Stimulated activated CD8-positive, alpha-beta memory T cell treated with anti-CD3 and anti-CD28 coated beads, Interleukin-15, amount 100 ng/mL, for 48 hours (primary cell): ENCODE measurements at regions not wholly inside any gene's neighbourhood (a gene's known extent, or its start where the extent isn't known, plus 50 kb on each side); places are given as distances from the start of the nearest gene placed in this dataset.
"Not testable (repeated sequence)": the region's sequence is repeated elsewhere in the genome, so short reads cannot be mapped to it uniquely, and the experiment has no call there.

Source experiments
- DNase-seq, 2 donors: peaks; one replicate each; pipeline ENCODE4 v3.0.0-alpha.2; 2020; ENCODE audit warnings: low read depth in 2 of 2

GRCh38 chr6:140833408-140833807 lies 1299.3 kb upstream of the GJE1 start:
- no peak for DNase-seq

DNA sequence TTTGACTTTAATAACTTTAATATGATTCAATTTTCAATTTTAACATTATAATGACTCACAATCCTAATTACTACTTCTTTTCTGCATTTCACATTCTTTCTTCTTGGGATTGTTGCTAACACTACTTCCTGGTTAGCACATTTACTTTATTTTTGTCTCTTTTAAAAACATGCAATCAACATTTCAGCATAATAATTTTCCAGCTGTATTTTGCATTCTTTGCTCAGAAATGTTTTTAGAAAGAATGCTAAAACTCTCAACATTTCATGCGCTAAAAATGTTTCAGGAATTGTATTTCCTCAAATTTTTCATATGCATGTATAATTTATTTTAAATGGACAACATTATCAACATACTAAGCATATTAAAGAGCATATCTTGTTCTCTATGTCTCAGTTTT lies 1302.1 kb upstream of the GJE1 start:
- DNase-seq = no peak

- DNase-seq = no peak
Measured at GRCh38 chr6:140828856-140829255, 1303.9 kb upstream of the GJE1 start.

DNA sequence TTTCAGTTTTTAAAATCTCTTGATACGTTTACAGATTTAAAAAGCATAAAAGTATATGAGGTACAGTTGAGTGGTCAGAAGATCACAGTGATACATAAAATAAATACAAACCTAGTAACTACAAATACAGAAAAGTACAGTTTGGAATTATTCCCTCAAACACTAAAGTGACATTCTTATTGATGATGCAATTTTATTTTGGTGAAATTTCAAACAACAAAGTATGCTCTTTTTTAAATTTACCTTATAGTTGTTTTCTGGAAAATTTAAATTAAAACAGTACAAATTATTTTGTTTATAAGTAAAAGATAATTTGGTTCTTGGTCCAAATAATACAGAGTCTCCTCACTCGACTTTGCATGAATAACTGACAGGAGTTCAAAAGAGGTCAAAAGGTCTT lies 1305.1 kb upstream of the GJE1 start:
- no peak for DNase-seq

GRCh38 chr6:140825731-140826130 lies 1307.0 kb upstream of the GJE1 start:
- no peak for DNase-seq

DNA sequence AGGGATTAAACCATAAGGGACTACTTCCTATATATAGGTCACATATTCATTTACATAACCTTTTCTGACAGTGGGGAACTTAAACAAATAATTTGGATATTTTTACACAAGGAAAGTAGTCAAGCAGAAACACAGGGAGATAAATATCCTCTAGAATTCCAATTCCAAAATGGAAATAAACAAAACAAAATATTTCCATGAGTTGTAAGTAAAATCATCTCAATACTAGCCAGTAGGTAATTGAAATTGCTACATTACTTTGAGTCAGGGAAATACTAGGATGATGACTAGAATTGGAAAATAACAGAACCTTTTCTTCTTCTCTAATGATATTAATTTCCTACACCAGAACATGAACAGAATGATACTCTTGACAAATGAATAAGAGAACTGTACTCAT lies 1308.1 kb upstream of the GJE1 start:
- DNase-seq = no peak

DNA sequence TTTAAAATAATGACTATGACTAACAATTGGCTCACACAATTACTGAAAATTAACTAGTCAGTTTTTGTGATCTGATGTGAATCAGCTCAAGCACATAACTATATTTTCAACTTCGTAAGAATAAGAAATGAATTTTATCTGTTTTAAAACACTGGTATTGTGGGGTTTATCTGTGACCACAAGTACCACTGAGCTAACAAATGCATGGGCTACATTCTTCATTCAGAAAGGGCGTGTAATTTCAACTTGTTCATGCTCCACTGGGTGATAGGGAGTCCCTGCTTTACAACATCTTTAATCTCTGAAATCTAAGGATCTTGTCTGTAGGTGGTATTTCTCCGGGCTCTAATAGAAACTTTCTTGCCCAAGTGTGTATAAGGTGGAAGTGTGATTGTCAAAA lies 1311.5 kb upstream of the GJE1 start:
- DNase-seq = no peak

DNA sequence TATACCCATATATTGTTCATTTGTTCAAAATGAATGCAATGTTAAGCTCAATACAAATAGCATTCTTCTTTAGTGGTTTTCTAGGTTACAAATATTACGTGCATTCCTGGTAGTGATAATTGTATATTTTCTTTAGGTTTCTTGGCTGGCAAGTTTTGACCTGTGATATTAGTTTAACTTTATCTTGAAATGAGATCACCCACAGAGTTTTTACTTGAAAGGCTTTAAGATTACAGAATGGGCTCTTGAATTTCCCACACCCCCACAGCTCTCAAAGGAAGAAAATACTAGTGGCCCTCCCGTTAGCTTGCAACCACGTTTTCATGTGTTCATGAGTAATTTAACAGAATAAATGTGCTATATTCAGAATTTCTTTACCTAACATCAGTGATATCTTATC lies 1315.5 kb upstream of the GJE1 start:
- DNase-seq = no peak

DNA sequence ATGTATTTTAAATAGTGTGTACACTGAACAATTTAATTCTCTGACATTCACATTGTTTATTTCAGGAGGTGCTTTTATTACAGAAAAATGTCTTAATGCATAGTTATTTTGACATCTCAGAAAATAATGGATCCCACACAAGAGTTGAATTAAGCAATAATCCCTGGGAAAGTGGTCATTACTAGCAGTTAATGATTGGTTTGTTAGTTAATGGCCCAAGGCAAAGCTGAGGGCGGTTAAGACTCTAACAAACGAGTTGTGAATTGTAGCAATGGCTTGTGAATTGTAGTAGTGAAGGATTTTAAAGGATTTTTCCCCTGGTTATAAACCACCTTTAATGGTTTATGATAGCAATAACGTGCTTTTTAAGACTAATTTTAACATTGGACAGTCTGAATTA lies 1316.0 kb upstream of the GJE1 start:
- DNase-seq = no peak

DNA sequence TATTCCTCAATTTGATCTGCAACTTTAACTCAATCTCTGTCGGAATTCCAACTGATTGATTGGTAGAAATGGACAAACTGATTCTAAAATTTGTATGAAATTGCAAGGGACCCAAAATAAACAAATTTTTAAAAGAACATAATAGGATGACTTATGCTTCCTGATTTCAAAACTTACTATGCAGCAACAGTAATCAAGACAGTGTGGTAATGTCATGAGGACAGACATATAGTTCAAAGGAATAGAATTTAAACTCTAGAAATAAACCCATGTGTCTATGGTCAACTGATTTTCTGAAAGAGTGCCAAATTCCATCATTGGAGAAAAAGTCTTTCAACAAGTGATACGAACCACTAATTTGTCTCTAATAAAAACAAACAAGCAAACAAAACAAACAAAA lies 1320.1 kb upstream of the GJE1 start:
- no peak for DNase-seq

- no peak for DNase-seq
Measured at GRCh38 chr6:140811642-140812041, 1321.1 kb upstream of the GJE1 start.

- no peak for DNase-seq
Measured at GRCh38 chr6:140809694-140810101, 1323.0 kb upstream of the GJE1 start.

DNA sequence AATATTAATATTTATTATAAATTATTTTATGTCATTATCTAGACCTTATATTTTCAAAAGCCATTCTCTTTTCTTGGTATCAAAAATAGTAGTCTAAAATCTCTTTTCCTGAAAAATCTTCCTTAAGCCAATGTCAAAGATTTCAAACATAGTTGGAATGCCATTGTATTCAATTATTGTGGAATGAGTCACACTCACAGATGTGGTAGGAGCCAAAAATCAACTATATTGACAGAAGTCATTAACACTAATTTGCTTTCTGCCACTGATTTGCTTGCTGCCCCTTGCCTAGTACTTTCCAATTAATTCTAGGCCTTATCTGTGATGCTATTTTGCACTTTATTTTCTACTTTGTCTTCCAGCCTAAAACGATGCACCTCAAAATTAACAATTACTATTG lies 1326.3 kb upstream of the GJE1 start:
- DNase-seq = no peak

- no peak for DNase-seq
Measured at GRCh38 chr6:140794544-140794943, 1338.2 kb upstream of the GJE1 start.

GRCh38 chr6:140790109-140790508 lies 1342.6 kb upstream of the GJE1 start:
- no peak for DNase-seq

GRCh38 chr6:140789466-140789865 lies 1343.3 kb upstream of the GJE1 start:
- no peak for DNase-seq

DNA sequence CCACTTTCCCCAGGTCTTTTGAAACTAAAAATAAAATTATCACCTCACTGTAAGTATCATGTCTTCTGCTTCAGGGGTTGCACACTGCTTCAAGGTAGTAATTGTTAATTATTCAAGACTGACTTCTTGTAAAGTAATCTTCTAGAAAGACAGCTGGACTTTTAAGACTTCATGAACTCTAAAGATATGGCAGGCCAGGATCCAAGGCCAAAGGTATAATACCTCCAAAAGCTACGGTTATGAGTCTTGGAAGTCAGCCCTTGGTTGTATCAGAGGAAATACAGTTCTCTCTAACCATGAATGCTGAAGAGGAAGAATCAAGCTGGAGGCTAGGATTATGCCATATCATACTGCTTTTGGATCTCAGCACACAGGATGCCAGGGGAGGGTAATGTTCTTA lies 1346.8 kb upstream of the GJE1 start:
- no peak for DNase-seq

DNA sequence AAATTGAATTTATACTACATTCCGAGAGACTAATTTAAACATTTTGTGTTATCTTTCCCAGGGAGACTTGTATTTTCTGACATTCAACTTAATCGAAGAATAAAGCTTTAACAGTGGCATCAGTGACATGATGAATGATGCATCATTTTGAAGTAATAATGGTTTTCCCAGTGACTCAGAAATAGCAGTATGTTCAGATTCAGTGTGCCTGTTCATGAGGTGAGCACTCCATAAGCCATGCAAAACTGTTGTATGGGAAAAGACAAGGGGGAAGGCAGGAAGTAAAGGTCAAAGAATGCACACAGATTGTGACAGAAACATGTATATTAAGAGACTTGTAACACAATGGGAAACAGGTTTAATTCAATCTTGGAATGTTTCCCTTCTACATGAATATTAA lies 1348.2 kb upstream of the GJE1 start:
- DNase-seq = no peak

- DNase-seq = not testable (repeated sequence)
Measured at GRCh38 chr6:140783504-140783903, 1349.2 kb upstream of the GJE1 start.

DNA sequence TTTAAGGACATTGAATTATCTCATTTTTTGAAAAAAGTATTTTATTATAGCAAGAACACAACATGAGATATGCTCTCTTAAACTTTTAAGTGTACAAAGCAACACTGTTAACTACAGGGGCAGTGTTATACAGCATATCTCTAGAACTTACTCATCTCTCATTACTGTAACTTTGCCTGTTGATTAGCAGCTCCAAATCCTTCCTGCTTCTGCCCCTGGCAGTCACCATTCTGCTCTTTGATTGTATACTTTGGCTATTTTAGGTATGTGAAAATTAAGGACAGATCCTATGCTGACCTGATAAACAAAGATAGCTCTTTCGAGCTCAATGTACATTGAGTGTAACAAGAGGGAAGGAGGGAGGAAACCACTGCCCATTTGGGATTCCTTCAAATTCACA lies 1349.8 kb upstream of the GJE1 start:
- no peak for DNase-seq

DNA sequence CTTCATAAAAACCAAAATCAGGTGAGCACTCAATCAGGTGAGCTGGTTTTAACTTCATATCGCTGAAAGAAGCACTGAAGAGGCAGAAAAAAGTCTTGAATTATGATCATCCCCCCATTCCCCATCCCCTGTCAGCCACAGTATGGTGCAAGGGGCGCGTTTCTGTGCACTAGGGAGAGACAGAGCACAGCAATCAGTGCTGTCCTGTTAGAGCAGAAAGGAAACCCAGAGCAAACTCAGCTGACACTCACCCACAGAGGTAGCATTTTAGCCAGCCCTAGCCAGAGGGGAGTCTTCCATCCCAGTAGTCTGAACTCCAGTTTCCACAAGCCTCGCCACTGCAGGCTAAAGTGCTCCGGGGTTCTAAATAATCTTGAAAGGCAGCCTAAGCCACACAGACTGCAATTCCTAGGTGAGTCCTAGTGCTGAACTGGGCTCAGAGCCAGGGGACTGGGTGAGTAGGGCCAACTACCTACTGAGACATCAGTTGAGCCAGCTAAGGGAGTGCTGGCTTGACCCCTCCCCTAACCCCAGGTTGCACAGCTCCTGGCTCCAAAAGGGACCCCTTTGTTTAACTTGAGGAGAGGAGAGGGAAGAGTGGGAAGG lies 1352.6 kb upstream of the GJE1 start:
- no peak for DNase-seq

GRCh38 chr6:140779341-140779740 lies 1353.4 kb upstream of the GJE1 start:
- no peak for DNase-seq

DNA sequence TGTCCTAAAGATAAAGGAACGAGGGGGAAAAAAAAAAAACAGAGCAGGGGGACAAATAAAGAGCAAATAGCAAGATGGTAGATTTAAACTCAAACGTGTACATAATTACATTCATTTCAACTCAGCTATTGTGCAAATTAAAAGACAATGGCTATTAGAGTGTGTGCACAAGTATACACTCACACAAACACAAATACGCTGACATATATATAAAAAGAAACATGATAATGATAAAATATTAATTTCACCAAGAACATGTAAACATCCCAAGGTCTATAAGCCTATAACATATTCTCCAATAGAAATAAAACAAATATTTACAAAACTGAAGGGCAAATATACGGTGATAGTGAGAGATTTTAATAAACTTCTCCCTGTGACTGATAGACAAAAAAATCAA lies 1354.9 kb upstream of the GJE1 start:
- no peak for DNase-seq

GRCh38 chr6:140775061-140775460 lies 1357.7 kb upstream of the GJE1 start:
- no peak for DNase-seq

DNA sequence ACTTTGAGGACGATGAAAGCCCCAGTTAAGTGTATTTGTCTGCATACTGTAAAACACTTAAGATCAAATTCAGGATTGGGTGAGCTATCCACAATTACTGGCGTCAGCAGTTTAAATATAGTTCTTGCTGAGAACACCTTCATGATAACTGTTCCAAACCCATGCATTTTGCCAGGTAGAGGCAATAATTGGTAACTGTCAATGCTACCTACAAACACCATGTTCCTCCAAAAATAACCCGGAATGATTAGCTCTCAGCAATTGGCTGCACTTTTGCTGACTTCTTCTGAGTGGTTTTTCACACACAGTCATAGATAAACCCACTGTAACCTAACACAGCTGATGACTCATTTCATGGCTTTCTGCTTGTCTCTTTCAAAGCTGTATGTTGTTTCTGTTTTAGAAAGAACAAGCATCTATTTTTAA lies 1358.6 kb upstream of the GJE1 start:
- DNase-seq = no peak
